SK-N-SH (cell line): ENCODE measurements at regions not wholly inside any gene's neighbourhood (a gene's known extent, or its start where the extent isn't known, plus 50 kb on each side); places are given as distances from the start of the nearest gene placed in this dataset.

Experiments
- CTCF ChIA-PET: fragments of 300-600, 350-600 bp; formaldehyde crosslinking; extraction: SDS; loops from one replicate; lab custom pipeline; 2021; lab: Yijun Ruan, JAX
- POLR2A ChIA-PET: fragments of 350-600 bp; sonication (Branson Sonifier 250); formaldehyde crosslinking; extraction: SDS; loops from one replicate; lab custom pipeline; 2020; ENCODE audit warnings: antibody characterized with exemption, inconsistent platforms; lab: Yijun Ruan, JAX
- DNase-seq: peaks from one replicate; pipeline ENCODE4 v3.0.0; 2012
- H2AFZ ChIP-seq: fragments of 200-600 bp; sonication (generic); 2 replicates; pipeline ENCODE4 v1.8.1; 2016; ENCODE audit warnings: antibody characterized with exemption, mild to moderate bottlenecking, low read depth
- H3F3A ChIP-seq: fragments of 200-600 bp; sonication (generic); replicated peaks from 2 replicates; pipeline ENCODE3; 2016; ENCODE audit warnings: antibody characterized with exemption, mild to moderate bottlenecking; ENCODE audit not compliant: insufficient read depth
- H3K27ac ChIP-seq, 2 experiments: fragments of 200-500 bp in 1 of 2; fragments of 200-600 bp in 1 of 2; sonication (Bioruptor generic) in 1 of 2; sonication (generic), shearing (Covaris generic) in 1 of 2; 2 replicates each; pipeline versions ENCODE4 v1.5.1 to v1.6.1; 2014 to 2016; ENCODE audit warnings: low read depth in 2 of 2, inconsistent platforms in 1 of 2, low read length in 1 of 2, mild to moderate bottlenecking in 1 of 2, mixed read lengths in 1 of 2
- H3K27me3 ChIP-seq: fragments of 200-600 bp; sonication (generic), shearing (Covaris generic); 2 replicates; pipeline ENCODE4 v1.6.1; 2016; ENCODE audit warnings: mixed run types; ENCODE audit not compliant: insufficient read depth
- H3K36me3 ChIP-seq, 2 experiments: fragments of 200-500 bp in 1 of 2; fragments of 200-600 bp in 1 of 2; sonication (Bioruptor generic) in 1 of 2; sonication (generic) in 1 of 2; replicated peaks in 1 of 2; 2 replicates each; pipeline versions ENCODE3 to v1.5.1; 2014 to 2016; ENCODE audit warnings: low read length in 1 of 2, mild to moderate bottlenecking in 1 of 2; ENCODE audit not compliant: insufficient read depth in 2 of 2, control insufficient read depth in 1 of 2
- H3K4me1 ChIP-seq, 2 experiments: fragments of 200-500 bp in 1 of 2; fragments of 200-600 bp in 1 of 2; sonication (Bioruptor generic) in 1 of 2; sonication (generic), shearing (Covaris generic) in 1 of 2; 2 replicates each; pipeline versions ENCODE4 v1.5.1 to v1.6.1; 2014 to 2016; ENCODE audit warnings: low read depth in 1 of 2, low read length in 1 of 2, mixed run types in 1 of 2; ENCODE audit not compliant: insufficient read depth in 2 of 2, control insufficient read depth in 1 of 2
- H3K4me2 ChIP-seq: fragments of 200-600 bp; sonication (generic), shearing (Covaris generic); 2 replicates; pipeline ENCODE4 v1.6.1; 2017; ENCODE audit warnings: mixed run types
- H3K4me3 ChIP-seq, 2 experiments: fragments of 200-500 bp in 1 of 2; fragments of 200-600 bp in 1 of 2; sonication (Bioruptor generic) in 1 of 2; sonication (generic), shearing (Covaris generic) in 1 of 2; 2 replicates each; pipeline versions ENCODE4 v1.5.1 to v1.8.1; 2014 to 2016; ENCODE audit warnings: low read depth in 2 of 2, inconsistent platforms in 1 of 2, low read length in 1 of 2, mild to moderate bottlenecking in 1 of 2, mixed read lengths in 1 of 2, moderate library complexity in 1 of 2
- H3K79me2 ChIP-seq: fragments of 200-600 bp; sonication (generic); 2 replicates; pipeline ENCODE4 v1.8.1; 2017; ENCODE audit warnings: mild to moderate bottlenecking; ENCODE audit not compliant: insufficient read depth
- H3K9ac ChIP-seq: fragments of 200-600 bp; sonication (generic); 2 replicates; pipeline ENCODE4 v1.6.1; 2017; ENCODE audit warnings: mixed run types
- H3K9me2 ChIP-seq: fragments of 200-600 bp; sonication (generic); 2 replicates; pipeline ENCODE4 v1.6.1; 2017; ENCODE audit warnings: mixed run types
- H3K9me3 ChIP-seq: fragments of 200-600 bp; sonication (generic); 2 replicates; pipeline ENCODE4 v1.6.1; 2017; ENCODE audit warnings: mixed run types, mild to moderate bottlenecking, moderate library complexity
- H4K20me1 ChIP-seq: fragments of 200-600 bp; sonication (generic); 2 replicates; pipeline ENCODE4 v1.6.1; 2017; ENCODE audit warnings: mild to moderate bottlenecking, mixed run types; ENCODE audit not compliant: insufficient read depth
- CTCF ChIP-seq: fragments of 200-600 bp; sonication (generic); IDR thresholded peaks from 2 replicates; pipeline ENCODE4 v1.6.1; 2017; ENCODE audit warnings: antibody characterized with exemption, mild to moderate bottlenecking, moderate library complexity
- ELF1 ChIP-seq: IDR thresholded peaks from 2 replicates; pipeline ENCODE4 v1.4.0; 2012
- EP300 ChIP-seq, 2 experiments: IDR thresholded peaks; 2 replicates each; pipeline versions ENCODE4 v1.4.0 to v1.6.1; 2012; ENCODE audit warnings: borderline replicate concordance in 1 of 2, low read depth in 1 of 2, low read length in 1 of 2
- EZH2phosphoT487 ChIP-seq: fragments of 200-600 bp; sonication (generic); IDR thresholded peaks from 2 replicates; pipeline ENCODE4 v1.6.1; 2017; ENCODE audit warnings: low read depth, mixed run types, mild to moderate bottlenecking, antibody characterized with exemption, moderate library complexity, borderline replicate concordance
- FOXJ3 ChIP-seq: sonication (generic); formaldehyde crosslinking; IDR thresholded peaks from 2 replicates; pipeline ENCODE4 v1.5.1; 2020; ENCODE audit warnings: mild to moderate bottlenecking, missing genetic modification reagents
- FOXM1 ChIP-seq: IDR thresholded peaks from 2 replicates; pipeline ENCODE4 v1.4.0; 2012; ENCODE audit warnings: low read depth, mild to moderate bottlenecking
- GABPA ChIP-seq: IDR thresholded peaks from 2 replicates; pipeline ENCODE4 v1.4.0; 2012; ENCODE audit warnings: low read depth, mild to moderate bottlenecking
- GATA2 ChIP-seq: sonication (generic); formaldehyde crosslinking; IDR thresholded peaks from 2 replicates; pipeline ENCODE4 v1.5.0; 2020; ENCODE audit warnings: mild to moderate bottlenecking, missing genetic modification reagents
- JUND ChIP-seq: IDR thresholded peaks from 2 replicates; pipeline ENCODE4 v1.4.0; 2012
- MAX ChIP-seq: IDR thresholded peaks from 2 replicates; pipeline ENCODE4 v1.4.0; 2012; ENCODE audit warnings: low read depth
- MEF2A ChIP-seq: IDR thresholded peaks from 2 replicates; pipeline ENCODE4 v1.4.0; 2012; ENCODE audit warnings: low read depth, borderline replicate concordance
- PBX3 ChIP-seq: IDR thresholded peaks from 2 replicates; pipeline ENCODE4; 2012
- RCOR1 ChIP-seq: fragments of 150-350 bp; IDR thresholded peaks from 2 replicates; pipeline ENCODE4 v1.6.1; 2017; ENCODE audit warnings: antibody characterized with exemption, low read length
- SIN3A ChIP-seq: IDR thresholded peaks from 2 replicates; pipeline ENCODE4 v1.6.1; 2012; ENCODE audit warnings: low read depth, mild to moderate bottlenecking, low read length, moderate library complexity, borderline replicate concordance
- SMC3 ChIP-seq: IDR thresholded peaks from 2 replicates; pipeline ENCODE4 v1.6.1; 2012; ENCODE audit warnings: low read depth, low read length, improper control_type of control experiment
- TCF12 ChIP-seq: IDR thresholded peaks from 2 replicates; pipeline ENCODE4 v1.4.0; 2012
- USF1 ChIP-seq: IDR thresholded peaks from 2 replicates; pipeline ENCODE4 v1.4.0; 2012; ENCODE audit warnings: low read depth, borderline replicate concordance
- YY1 ChIP-seq: IDR thresholded peaks from 2 replicates; pipeline ENCODE4 v1.4.0; 2012; ENCODE audit warnings: low read depth, mild to moderate bottlenecking
- ZBTB33 ChIP-seq: IDR thresholded peaks from 2 replicates; pipeline ENCODE4 v1.4.0; 2012; ENCODE audit warnings: low read depth, borderline replicate concordance
- WGBS: methylation state at CpG from one replicate; pipeline ENCODE4 v1.1.6; 2017; ENCODE audit warnings: low lambda C conversion rate; 5-methylcytosine and 5-hydroxymethylcytosine counted together

GRCh38 chr16:54632322-54633220 is 298.1 kb upstream of the IRX5 start (continued):
- TF ChIP-seq PBX3 (no peak), RCOR1 (no peak)

- Histone ChIP-seq H3K4me3 (no peak overlapping the region), H4K20me1 (no peaks in the 10 kb centered on the region), H3K27me3 (no peaks in the 10 kb centered on the region; the same call in 1 of the 2 replicates), H3K36me3 (no peaks in the 10 kb centered on the region), H3K4me1 (peaks cover 0 to 9% of the 10 kb centered on the region in 2 experiments; a peak in 3 of 4 replicates), H3K27ac (no peak overlapping the region), H3K9ac (no peak overlapping the region), H3K4me2 (no peak overlapping the region), H2AFZ (no peak overlapping the region), H3F3A (no peaks in the 10 kb centered on the region), H3K9me2 (no peaks in the 10 kb centered on the region), H3K79me2 (no peaks in the 10 kb centered on the region), H3K9me3 (no peaks in the 10 kb centered on the region)
- ChIA-PET POLR2A (no interaction called here), CTCF (interaction anchor here (0.7 to 1.4 kb wide), 2 partner anchors 291 to 297 kb away, joined by 3 read pairs; no protein-coding TSS in a partner anchor)
- DNase-seq = no peak
- 52% methylated on average over 4 of the region's 4 CpGs for WGBS
- TF ChIP-seq GATA2 (CRISPR knock-in tag) (no peak), JUND (no peak), SIN3A (no peak), GABPA (no peak), MEF2A (no peak), SMC3 (no peak), EP300 (IDR thresholded peaks at IDR 0.05; ENCODE audit: borderline replicate concordance in 1 of 2, low read depth in 1 of 2, low read length in 1 of 2) (no peak), TCF12 (no peak), CTCF (no peak), FOXJ3 (CRISPR knock-in tag) (no peak), MAX (no peak), YY1 (no peak), FOXM1 (no peak), ZBTB33 (no peak), ELF1 (no peak), EZH2phosphoT487 (no peak), USF1 (no peak)
Measured at GRCh38 chr16:54631782-54632181, 298.9 kb upstream of the IRX5 start.
